CD4-positive, alpha-beta T cell treated with Interleukin-17A for 1 hour (primary cell): ENCODE measurements at regions not wholly inside any gene's neighbourhood (a gene's known extent, or its start where the extent isn't known, plus 50 kb on each side); places are given as distances from the start of the nearest gene placed in this dataset.

ENCODE experiments used
- DNase-seq: peaks from one replicate; pipeline ENCODE4 v3.0.0-alpha.2; 2020

- DNase-seq: no peak
These were observed 51.7 kb upstream of the ACVR2A start for GRCh38 chr2:147792966-147793617.

GRCh38 chr2:147790580-147790979, 54.2 kb upstream of the ACVR2A start:
- DNase-seq: no peak

- DNase-seq: no peak
These were observed 55.1 kb upstream of the ACVR2A start for GRCh38 chr2:147789720-147790119.

- no peak for DNase-seq
These were observed 55.5 kb upstream of the ACVR2A start for GRCh38 chr2:147789287-147789686.

GRCh38 chr2:147782141-147782930, 62.5 kb upstream of the ACVR2A start:
- DNase-seq: no peak

- DNase-seq: no peak
These were observed 65.4 kb upstream of the ACVR2A start for GRCh38 chr2:147779440-147779839.

GRCh38 chr2:147777394-147777793, 67.4 kb upstream of the ACVR2A start:
- DNase-seq: no peak

- no peak for DNase-seq
These were observed 70.0 kb upstream of the ACVR2A start for GRCh38 chr2:147774805-147775204.

GRCh38 chr2:147773479-147773878, 71.3 kb upstream of the ACVR2A start:
- no peak for DNase-seq

GRCh38 chr2:147772781-147773180, 72.0 kb upstream of the ACVR2A start:
- no peak for DNase-seq

- DNase-seq: no peak
These were observed 81.0 kb upstream of the ACVR2A start for GRCh38 chr2:147763861-147764260.

GRCh38 chr2:147760984-147761383, 83.8 kb upstream of the ACVR2A start:
- DNase-seq: no peak

GRCh38 chr2:147759536-147759935, 85.3 kb upstream of the ACVR2A start:
- no peak for DNase-seq

GRCh38 chr2:147758821-147759220, 86.0 kb upstream of the ACVR2A start:
- DNase-seq: no peak

GRCh38 chr2:147756069-147756468, 88.8 kb upstream of the ACVR2A start:
- no peak for DNase-seq

- DNase-seq: no peak
These were observed 104.5 kb upstream of the ACVR2A start for GRCh38 chr2:147740211-147740927.

GRCh38 chr2:147739508-147739907, 105.3 kb upstream of the ACVR2A start:
- DNase-seq: no peak

- no peak for DNase-seq
These were observed 126.0 kb upstream of the ACVR2A start for GRCh38 chr2:147718831-147719230.

GRCh38 chr2:147716906-147717305, 127.9 kb upstream of the ACVR2A start:
- DNase-seq: no peak

GRCh38 chr2:147715807-147716206, 129.0 kb upstream of the ACVR2A start:
- no peak for DNase-seq

- no peak for DNase-seq
These were observed 130.2 kb upstream of the ACVR2A start for GRCh38 chr2:147714582-147714981.

- no peak for DNase-seq
These were observed 131.5 kb upstream of the ACVR2A start for GRCh38 chr2:147713349-147713748.

GRCh38 chr2:147712051-147712450, 132.8 kb upstream of the ACVR2A start:
- no peak for DNase-seq

GRCh38 chr2:147711031-147711430, 133.8 kb upstream of the ACVR2A start:
- DNase-seq: no peak
